ENCODE measurements at regions not wholly inside any gene's neighbourhood (a gene's known extent, or its start where the extent isn't known, plus 50 kb on each side); places are given as distances from the start of the nearest gene placed in this dataset.

DNA sequence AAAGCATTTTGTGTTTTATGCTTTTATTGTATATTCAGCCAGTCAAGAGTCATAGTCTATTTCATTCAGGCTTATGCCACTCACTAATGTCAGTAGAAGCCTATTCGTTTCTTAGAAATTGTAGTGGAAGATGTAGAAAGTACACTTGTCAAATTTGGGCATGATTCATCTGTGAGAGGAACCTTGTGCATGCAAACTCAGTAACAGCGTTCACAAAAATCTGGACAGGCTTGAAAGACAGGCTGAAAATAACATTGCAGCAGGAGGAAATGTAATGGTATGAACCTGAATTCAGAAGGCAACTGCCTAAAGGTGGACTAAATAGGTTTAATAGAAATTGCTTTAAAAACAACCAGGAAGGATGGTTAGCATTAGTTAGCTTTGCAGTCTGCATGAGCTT, 213.5 kb downstream of the CMPK2 start:
- FAIRE-seq (no peak), DNase-seq (ENCODE audit: low spot score) (no peak), ATAC-seq (no peak)
- WGBS (ENCODE audit: low lambda C conversion rate), result 14% methylated on average over 2 of the region's 2 CpGs
- BruUV-seq (replicated peaks), result no TSS peak
- Histone ChIP-seq H4K20me1 (ENCODE audit: insufficient read depth, low read length) (no peaks in the 10 kb centered on the region), H3K27ac (ENCODE audit: extremely low read length, insufficient read depth, low read length) (no peak overlapping the region), H3K4me2 (ENCODE audit: low read depth, low read length) (no peak overlapping the region), H3K79me2 (ENCODE audit: insufficient read depth, low read length) (no peaks in the 10 kb centered on the region), H3K9me3 (ENCODE audit: low read length) (no peaks in the 10 kb centered on the region), H3K36me3 (replicated peaks in 1 of 2; ENCODE audit: control insufficient read depth in 1 of 2, insufficient read depth in 2 of 2, low read length in 2 of 2) (no peaks in the 10 kb centered on the region), H2AFZ (ENCODE audit: low read length) (no peak overlapping the region), H3K9ac (ENCODE audit: insufficient read depth, low read depth, low read length) (no peak overlapping the region), H3K4me3 (replicated peaks in 1 of 3; ENCODE audit: insufficient read depth in 1 of 3, low read depth in 2 of 3, low read length in 3 of 3) (no peak overlapping the region), H3K27me3 (ENCODE audit: control insufficient read depth in 1 of 2, insufficient read depth in 2 of 2, low read length in 2 of 2) (no peaks in the 10 kb centered on the region; a peak in 1 of 5 replicates), H3K4me1 (ENCODE audit: insufficient read depth, low read length) (no peaks in the 10 kb centered on the region)
- CTCF ChIA-PET (ENCODE audit: low intra/inter-chr PET ratio, low total read pairs), result no interaction called here
- in situ Hi-C loops (cut with HindIII; ENCODE audit: extremely low pct_ligation_motif_present, low pct_unique_long_range_greater_than_20kb), result no loop called here
- intact Hi-C loops (cut with micrococcal nuclease; ENCODE audit: unreplicated experiment), result no loop called here
- POLR2A ChIA-PET, result no interaction called here
- no peak for TF ChIP-seq ZNF530 (CRISPR knock-in tag; IDR thresholded peaks at IDR 0.05; ENCODE audit: low read depth)
- TF ChIP-seq, protein P1, sequence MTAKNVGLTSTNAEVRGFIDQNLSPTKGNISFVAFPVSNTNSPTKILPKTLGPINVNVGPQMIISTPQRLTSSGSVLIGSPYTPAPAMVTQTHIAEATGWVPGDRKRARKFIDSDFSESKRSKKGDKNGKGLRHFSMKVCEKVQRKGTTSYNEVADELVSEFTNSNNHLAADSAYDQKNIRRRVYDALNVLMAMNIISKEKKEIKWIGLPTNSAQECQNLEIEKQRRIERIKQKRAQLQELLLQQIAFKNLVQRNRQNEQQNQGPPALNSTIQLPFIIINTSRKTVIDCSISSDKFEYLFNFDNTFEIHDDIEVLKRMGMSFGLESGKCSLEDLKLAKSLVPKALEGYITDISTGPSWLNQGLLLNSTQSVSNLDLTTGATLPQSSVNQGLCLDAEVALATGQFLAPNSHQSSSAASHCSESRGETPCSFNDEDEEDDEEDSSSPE (CRISPR knock-in tag; IDR thresholded peaks at IDR 0.05), result no peak
- TF ChIP-seq FOSL2 (CRISPR knock-in tag; IDR thresholded peaks at IDR 0.05), result no peak
- TF ChIP-seq ZNF260 (CRISPR knock-in tag; IDR thresholded peaks at IDR 0.05; ENCODE audit: borderline replicate concordance, low read depth), result no peak
- TF ChIP-seq TCF12 (IDR thresholded peaks at IDR 0.05), result no peak
- TF ChIP-seq TCF12 (CRISPR knock-in tag; IDR thresholded peaks at IDR 0.05), result no peak
- no peak for TF ChIP-seq ZNF558 (CRISPR knock-in tag; IDR thresholded peaks at IDR 0.05; ENCODE audit: borderline replicate concordance)
- no peak for TF ChIP-seq SOX6 (IDR thresholded peaks at IDR 0.05)
- TF ChIP-seq SOX6 (CRISPR knock-in tag; IDR thresholded peaks at IDR 0.05), result no peak
- TF ChIP-seq SAFB2 (CRISPR knock-in tag; IDR thresholded peaks at IDR 0.05; ENCODE audit: borderline replicate concordance, low read depth), result no peak
- no peak for TF ChIP-seq ZFX (CRISPR knock-in tag; IDR thresholded peaks at IDR 0.05; ENCODE audit: low read depth)
- no peak for TF ChIP-seq THAP9 (CRISPR knock-in tag; IDR thresholded peaks at IDR 0.05; ENCODE audit: borderline replicate concordance)
- TF ChIP-seq ZNF460 (CRISPR knock-in tag; IDR thresholded peaks at IDR 0.05; ENCODE audit: borderline replicate concordance), result no peak
- no peak for TF ChIP-seq RXRB (CRISPR knock-in tag; IDR thresholded peaks at IDR 0.05; ENCODE audit: borderline replicate concordance)
- no peak for TF ChIP-seq GFI1 (CRISPR knock-in tag; IDR thresholded peaks at IDR 0.05; ENCODE audit: borderline replicate concordance)
- no peak for TF ChIP-seq HMGXB3 (CRISPR knock-in tag; IDR thresholded peaks at IDR 0.05; ENCODE audit: borderline replicate concordance)

Data from HepG2 (cell line).